ENCODE measurements at regions not wholly inside any gene's neighbourhood (a gene's known extent, or its start where the extent isn't known, plus 50 kb on each side); places are given as distances from the start of the nearest gene placed in this dataset.
"Not testable (repeated sequence)": the region's sequence is repeated elsewhere in the genome, so short reads cannot be mapped to it uniquely, and the experiment has no call there.

- no peaks in the 10 kb centered on the region for H3K4me1 ChIP-seq
- TF ChIP-seq CTCF (IDR thresholded peaks at IDR 0.05 in 8 of 11, conservative IDR thresholded peaks at IDR 0.05 in 3 of 11) (no peak), POLR2A (IDR thresholded peaks at IDR 0.05) (no peak), POLR2AphosphoS5 (IDR thresholded peaks at IDR 0.05) (no peak)
- H3K9me3 ChIP-seq, result no peaks in the 10 kb centered on the region
- H3K4me3 ChIP-seq, result no peak overlapping the region
- no peak overlapping the region for H3K27ac ChIP-seq
- no peak for DNase-seq
- no peaks in the 10 kb centered on the region for H3K36me3 ChIP-seq
- WGBS, 5 donors, result 82 to 93% (median 88%) methylated on average over 6 of the region's 6 CpGs
- intact Hi-C loops (cut with DNase I; ENCODE audit: low total_unique reads), result no loop called here
- H3K27me3 ChIP-seq (replicated peaks in 1 of 7), result no peaks in the 10 kb centered on the region
Observed at GRCh38 chr14:58919217-58919616, 269.2 kb upstream of the DAAM1 start.

- no peak for DNase-seq
- Histone ChIP-seq H3K9me3 (no peaks in the 10 kb centered on the region), H3K4me3 (no peak overlapping the region), H3K36me3 (no peaks in the 10 kb centered on the region), H3K27me3 (replicated peaks in 1 of 7) (no peaks in the 10 kb centered on the region), H3K27ac (no peak overlapping the region), H3K4me1 (no peaks in the 10 kb centered on the region)
- intact Hi-C loops (cut with DNase I; ENCODE audit: low total_unique reads), result no loop called here
- 69 to 85% (median 82%) methylated on average over 3 of the region's 3 CpGs for WGBS, 5 donors
- no peak for TF ChIP-seq POLR2AphosphoS5 (IDR thresholded peaks at IDR 0.05)
- TF ChIP-seq POLR2A (IDR thresholded peaks at IDR 0.05), result no peak
- TF ChIP-seq CTCF (IDR thresholded peaks at IDR 0.05 in 8 of 11, conservative IDR thresholded peaks at IDR 0.05 in 3 of 11), result no peak
Observed at GRCh38 chr14:58920230-58920629, 268.2 kb upstream of the DAAM1 start.

GRCh38 chr14:58922201-58922940 lies 266.1 kb upstream of the DAAM1 start:
- DNase-seq; H3K4me1 ChIP-seq; H3K27me3 ChIP-seq (replicated peaks in 1 of 7); H3K36me3 ChIP-seq; intact Hi-C loops (cut with DNase I; ENCODE audit: low total_unique reads); H3K4me3 ChIP-seq; H3K27ac ChIP-seq; H3K9me3 ChIP-seq: not testable (repeated sequence)
- whole genome bisulfite sequencing, 5 donors, result 62 to 81% (median 77%) methylated on average over 3 of the region's 3 CpGs

GRCh38 chr14:58923751-58924405 lies 264.6 kb upstream of the DAAM1 start:
- H3K4me3 ChIP-seq, result no peak overlapping the region
- H3K27me3 ChIP-seq (replicated peaks in 1 of 7), result no peaks in the 10 kb centered on the region
- no peaks in the 10 kb centered on the region for H3K4me1 ChIP-seq
- intact Hi-C loops (cut with DNase I; ENCODE audit: low total_unique reads), result no loop called here
- DNase-seq, result no peak
- H3K36me3 ChIP-seq, result no peaks in the 10 kb centered on the region
- H3K9me3 ChIP-seq, result no peaks in the 10 kb centered on the region
- TF ChIP-seq POLR2A (IDR thresholded peaks at IDR 0.05) (no peak), CTCF (IDR thresholded peaks at IDR 0.05 in 8 of 11, conservative IDR thresholded peaks at IDR 0.05 in 3 of 11) (no peak), POLR2AphosphoS5 (IDR thresholded peaks at IDR 0.05) (no peak)
- H3K27ac ChIP-seq, result no peak overlapping the region
- 73 to 87% (median 80%) methylated on average over 4 to 7 of the region's 7 CpGs for WGBS, 5 donors
